ENCODE measurements at regions not wholly inside any gene's neighbourhood (a gene's known extent, or its start where the extent isn't known, plus 50 kb on each side); places are given as distances from the start of the nearest gene placed in this dataset.

DNA sequence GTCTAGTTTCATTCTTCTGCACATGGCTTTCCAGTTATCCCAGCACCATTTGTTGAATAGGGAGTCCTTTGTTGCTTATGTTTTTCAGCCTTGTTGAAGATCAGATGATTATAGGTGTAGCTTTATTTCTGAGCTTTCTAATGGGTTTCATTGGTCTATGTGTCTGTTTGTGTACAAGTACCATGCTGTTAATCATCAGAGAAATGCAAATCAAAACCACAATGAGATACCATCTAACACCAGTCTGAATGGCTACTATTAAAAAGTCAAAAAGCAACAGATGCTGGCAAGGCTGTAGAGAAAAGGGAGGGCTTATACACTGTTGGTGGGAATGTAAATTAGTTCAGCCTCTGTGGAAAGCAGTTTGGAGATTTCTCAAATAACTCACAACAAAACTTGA, 321.5 kb upstream of the PTBP2 start (continued):
- TF ChIP-seq KDM4A (IDR thresholded peaks at IDR 0.05; ENCODE audit: low read depth, low read length, severe bottlenecking) (no peak), TBP (IDR thresholded peaks at IDR 0.05; ENCODE audit: low read depth, low read length) (no peak)

Measured in H1 (cell line).